Upper lobe of left lung (tissue), 4 donors: ENCODE measurements at regions not wholly inside any gene's neighbourhood (a gene's known extent, or its start where the extent isn't known, plus 50 kb on each side); places are given as distances from the start of the nearest gene placed in this dataset.

ENCODE experiments used
- EP300 ChIP-seq, 4 donors: sonication (generic); formaldehyde crosslinking; IDR thresholded peaks; one replicate each; pipeline ENCODE4 v1.5.1; 2017; ENCODE audit warnings: antibody characterized with exemption in 4 of 4, control low read depth in 2 of 4
- TF ChIP-seq, protein P1 (sequence below), 6 experiments: fragments of 450-650 bp in 4 of 6; fragments of 200-600 bp in 2 of 6; sonication (generic) in 2 of 6; IDR thresholded peaks; one replicate each; pipeline ENCODE4 v1.5.1; 2016 to 2019; ENCODE audit warnings: antibody characterized with exemption in 6 of 6

DNA sequence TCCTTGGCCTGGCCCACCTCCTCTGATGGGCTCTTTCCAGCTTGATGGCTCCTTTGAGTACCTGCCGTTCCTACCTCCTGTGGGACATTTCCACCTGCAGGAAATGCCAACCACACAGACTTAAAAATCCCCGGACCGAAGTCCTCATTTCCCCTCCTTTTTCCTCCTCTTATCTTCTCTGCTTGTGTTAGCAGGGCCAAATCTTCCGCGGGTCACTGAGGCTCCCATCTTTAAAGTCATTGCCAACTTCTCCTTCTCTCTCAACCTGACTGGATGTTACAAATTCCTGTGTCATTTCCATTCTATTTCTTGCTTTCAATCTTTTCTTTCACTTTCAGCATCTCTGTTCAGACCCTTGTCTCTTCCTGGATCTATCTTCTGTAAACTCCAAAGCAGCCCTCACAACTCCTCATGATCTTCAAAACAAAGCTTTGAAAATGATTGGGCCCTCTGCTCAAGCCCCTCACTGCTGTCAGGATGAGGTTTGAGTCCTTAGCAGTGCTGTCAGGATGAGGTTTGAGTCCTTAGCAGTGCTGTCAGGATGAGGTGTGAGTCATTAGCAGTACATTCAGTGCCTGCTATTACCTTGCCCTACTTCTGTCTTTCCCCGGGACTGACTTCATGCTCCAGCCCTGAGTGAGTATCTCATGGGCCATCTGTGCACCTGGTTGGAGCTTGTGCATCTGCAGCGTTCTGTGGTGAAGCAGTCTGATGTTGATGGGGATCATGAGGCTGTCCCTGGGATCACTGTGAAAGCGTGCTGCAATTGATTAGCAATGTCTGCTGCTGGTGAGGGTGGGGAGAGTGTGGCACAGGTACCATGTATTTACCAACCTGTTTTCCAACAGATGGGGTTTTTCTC, 100.1 kb downstream of the IRF8 start:
- TF ChIP-seq, protein P1, sequence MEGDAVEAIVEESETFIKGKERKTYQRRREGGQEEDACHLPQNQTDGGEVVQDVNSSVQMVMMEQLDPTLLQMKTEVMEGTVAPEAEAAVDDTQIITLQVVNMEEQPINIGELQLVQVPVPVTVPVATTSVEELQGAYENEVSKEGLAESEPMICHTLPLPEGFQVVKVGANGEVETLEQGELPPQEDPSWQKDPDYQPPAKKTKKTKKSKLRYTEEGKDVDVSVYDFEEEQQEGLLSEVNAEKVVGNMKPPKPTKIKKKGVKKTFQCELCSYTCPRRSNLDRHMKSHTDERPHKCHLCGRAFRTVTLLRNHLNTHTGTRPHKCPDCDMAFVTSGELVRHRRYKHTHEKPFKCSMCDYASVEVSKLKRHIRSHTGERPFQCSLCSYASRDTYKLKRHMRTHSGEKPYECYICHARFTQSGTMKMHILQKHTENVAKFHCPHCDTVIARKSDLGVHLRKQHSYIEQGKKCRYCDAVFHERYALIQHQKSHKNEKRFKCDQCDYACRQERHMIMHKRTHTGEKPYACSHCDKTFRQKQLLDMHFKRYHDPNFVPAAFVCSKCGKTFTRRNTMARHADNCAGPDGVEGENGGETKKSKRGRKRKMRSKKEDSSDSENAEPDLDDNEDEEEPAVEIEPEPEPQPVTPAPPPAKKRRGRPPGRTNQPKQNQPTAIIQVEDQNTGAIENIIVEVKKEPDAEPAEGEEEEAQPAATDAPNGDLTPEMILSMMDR (IDR thresholded peaks at IDR 0.05) = no peak
- no peak for TF ChIP-seq EP300 (IDR thresholded peaks at IDR 0.05)
